Vagina (tissue), 2 donors: ENCODE measurements at regions not wholly inside any gene's neighbourhood (a gene's known extent, or its start where the extent isn't known, plus 50 kb on each side); places are given as distances from the start of the nearest gene placed in this dataset.
"Not testable (repeated sequence)": the region's sequence is repeated elsewhere in the genome, so short reads cannot be mapped to it uniquely, and the experiment has no call there.

Experiments used
- DNase-seq, 2 donors: peaks; one replicate each; pipeline ENCODE4 v3.0.0-alpha.2; 2017; ENCODE audit errors: extremely low spot score in 2 of 2
- H3K27ac ChIP-seq: fragments of 200-600 bp; sonication (generic); one replicate; pipeline ENCODE4 v1.5.1; 2019
- H3K27me3 ChIP-seq: fragments of 200-600 bp; sonication (generic); one replicate; pipeline ENCODE4 v1.5.1; 2019
- H3K36me3 ChIP-seq, 2 donors: fragments of 200-600 bp; sonication (generic); one replicate each; pipeline ENCODE4 v1.5.1; 2017 to 2019
- H3K4me1 ChIP-seq: fragments of 200-600 bp; sonication (generic); one replicate; pipeline ENCODE4 v1.5.1; 2019
- H3K4me3 ChIP-seq, 2 donors: fragments of 200-600 bp; sonication (generic); 1 replicate in 1 of 2; 2 replicates in 1 of 2; pipeline ENCODE4 v1.5.1; 2016 to 2019
- H3K9me3 ChIP-seq: fragments of 200-600 bp; sonication (generic); one replicate; pipeline ENCODE4 v1.5.1; 2019
- POLR2A ChIP-seq, 2 donors: fragments of 450-650 bp; IDR thresholded peaks; one replicate each; pipeline ENCODE4 v1.6.1; 2017; ENCODE audit warnings: antibody characterized with exemption in 2 of 2, mild to moderate bottlenecking in 2 of 2, moderate library complexity in 2 of 2
- POLR2AphosphoS5 ChIP-seq, 2 donors: sonication (generic); formaldehyde crosslinking; IDR thresholded peaks; one replicate each; pipeline ENCODE4 v1.9.0; 2017; ENCODE audit warnings: antibody characterized with exemption in 2 of 2, mild to moderate bottlenecking in 2 of 2, low read depth in 1 of 2; ENCODE audit not compliant: insufficient read depth in 1 of 2
- intact Hi-C: fragments of 100-400 bp; cut with DNase I; formaldehyde crosslinking; loops from one replicate; pipeline ENCODE4 v1.15.1; 2023
- TF ChIP-seq, protein P1 (sequence below), 3 experiments: fragments of 450-650 bp in 2 of 3; fragments of 200-600 bp in 1 of 3; sonication (generic) in 1 of 3; IDR thresholded peaks; one replicate each; pipeline ENCODE4 v1.5.1; 2017 to 2019; ENCODE audit warnings: antibody characterized with exemption in 3 of 3, mild to moderate bottlenecking in 2 of 3, moderate library complexity in 2 of 3

DNA sequence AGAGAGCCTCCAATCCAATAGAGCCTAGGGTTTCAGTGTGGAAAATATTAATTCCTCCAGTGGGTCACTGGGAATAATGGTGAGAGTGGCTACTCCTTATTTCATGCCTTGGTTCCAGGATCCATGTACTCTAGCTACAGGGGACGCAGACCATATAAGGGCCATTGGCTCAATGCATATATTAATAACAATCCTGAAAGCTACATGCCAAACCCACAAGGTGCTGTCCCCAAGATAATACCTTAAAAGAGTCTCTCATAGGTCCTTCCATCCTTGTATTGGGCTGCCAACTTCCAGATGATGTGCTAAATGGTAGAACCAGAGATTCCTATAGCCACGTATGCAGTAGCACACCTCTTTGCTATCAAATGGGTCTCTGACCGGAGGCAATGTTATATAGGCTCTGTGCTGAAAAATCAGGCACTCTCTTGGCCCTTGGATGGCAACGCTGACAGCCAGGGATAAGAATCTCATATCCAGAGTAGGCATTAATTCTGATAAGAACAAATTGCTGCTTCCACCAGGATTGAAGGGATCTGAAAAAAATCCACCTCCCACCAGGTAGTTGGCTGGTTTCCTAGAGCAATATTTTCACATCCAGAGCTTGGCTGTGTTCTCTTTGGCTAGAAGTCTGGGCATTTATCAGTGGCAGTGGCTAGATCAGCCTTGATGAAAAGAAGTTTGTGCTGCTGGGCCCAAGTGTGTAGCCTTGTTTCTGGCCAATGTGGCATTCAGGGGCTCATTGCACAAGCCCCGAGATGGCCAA, 218.1 kb upstream of the MGAT5 start:
- no peaks in the 10 kb centered on the region for H3K9me3 ChIP-seq
- H3K4me3 ChIP-seq: no peak overlapping the region
- no peak for DNase-seq
- no peaks in the 10 kb centered on the region for H3K36me3 ChIP-seq
- H3K27me3 ChIP-seq: no peaks in the 10 kb centered on the region
- TF ChIP-seq, protein P1, sequence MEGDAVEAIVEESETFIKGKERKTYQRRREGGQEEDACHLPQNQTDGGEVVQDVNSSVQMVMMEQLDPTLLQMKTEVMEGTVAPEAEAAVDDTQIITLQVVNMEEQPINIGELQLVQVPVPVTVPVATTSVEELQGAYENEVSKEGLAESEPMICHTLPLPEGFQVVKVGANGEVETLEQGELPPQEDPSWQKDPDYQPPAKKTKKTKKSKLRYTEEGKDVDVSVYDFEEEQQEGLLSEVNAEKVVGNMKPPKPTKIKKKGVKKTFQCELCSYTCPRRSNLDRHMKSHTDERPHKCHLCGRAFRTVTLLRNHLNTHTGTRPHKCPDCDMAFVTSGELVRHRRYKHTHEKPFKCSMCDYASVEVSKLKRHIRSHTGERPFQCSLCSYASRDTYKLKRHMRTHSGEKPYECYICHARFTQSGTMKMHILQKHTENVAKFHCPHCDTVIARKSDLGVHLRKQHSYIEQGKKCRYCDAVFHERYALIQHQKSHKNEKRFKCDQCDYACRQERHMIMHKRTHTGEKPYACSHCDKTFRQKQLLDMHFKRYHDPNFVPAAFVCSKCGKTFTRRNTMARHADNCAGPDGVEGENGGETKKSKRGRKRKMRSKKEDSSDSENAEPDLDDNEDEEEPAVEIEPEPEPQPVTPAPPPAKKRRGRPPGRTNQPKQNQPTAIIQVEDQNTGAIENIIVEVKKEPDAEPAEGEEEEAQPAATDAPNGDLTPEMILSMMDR (IDR thresholded peaks at IDR 0.05): no peak
- H3K27ac ChIP-seq: no peak overlapping the region
- intact Hi-C loops: no loop called here
- no peaks in the 10 kb centered on the region for H3K4me1 ChIP-seq

GRCh38 chr2:134039912-134040581, 213.8 kb upstream of the MGAT5 start:
- Histone ChIP-seq H3K36me3 (no peaks in the 10 kb centered on the region), H3K9me3 (no peaks in the 10 kb centered on the region), H3K4me1 (no peaks in the 10 kb centered on the region), H3K27ac (no peak overlapping the region), H3K4me3 (no peak overlapping the region), H3K27me3 (no peaks in the 10 kb centered on the region)
- intact Hi-C loops: no loop called here
- TF ChIP-seq, protein P1 (IDR thresholded peaks at IDR 0.05): no peak
- TF ChIP-seq POLR2A (IDR thresholded peaks at IDR 0.05): no peak
- TF ChIP-seq POLR2AphosphoS5 (IDR thresholded peaks at IDR 0.05; ENCODE audit: insufficient read depth in 1 of 2, low read depth in 1 of 2): no peak
- DNase-seq: no peak

- H3K36me3 ChIP-seq, DNase-seq, H3K4me3 ChIP-seq, H3K4me1 ChIP-seq, H3K9me3 ChIP-seq, H3K27ac ChIP-seq, intact Hi-C loops, H3K27me3 ChIP-seq: not testable (repeated sequence)
These were observed 213.2 kb upstream of the MGAT5 start for GRCh38 chr2:134040626-134041172.

GRCh38 chr2:134041877-134042276, 212.0 kb upstream of the MGAT5 start:
- Histone ChIP-seq H3K4me1 (no peaks in the 10 kb centered on the region), H3K4me3 (no peak overlapping the region), H3K27me3 (no peaks in the 10 kb centered on the region), H3K27ac (no peak overlapping the region), H3K9me3 (no peaks in the 10 kb centered on the region), H3K36me3 (no peaks in the 10 kb centered on the region)
- intact Hi-C loops: no loop called here
- DNase-seq: no peak
- TF ChIP-seq POLR2AphosphoS5 (IDR thresholded peaks at IDR 0.05; ENCODE audit: insufficient read depth in 1 of 2, low read depth in 1 of 2) (no peak), POLR2A (IDR thresholded peaks at IDR 0.05) (no peak)
- TF ChIP-seq, protein P1 (IDR thresholded peaks at IDR 0.05): no peak

GRCh38 chr2:134043028-134043427, 210.8 kb upstream of the MGAT5 start:
- H3K27ac ChIP-seq, H3K4me3 ChIP-seq, H3K4me1 ChIP-seq, DNase-seq, H3K9me3 ChIP-seq, intact Hi-C loops, H3K36me3 ChIP-seq, H3K27me3 ChIP-seq: not testable (repeated sequence)

GRCh38 chr2:134052173-134052572, 201.7 kb upstream of the MGAT5 start:
- no peak overlapping the region for H3K27ac ChIP-seq
- H3K27me3 ChIP-seq: no peaks in the 10 kb centered on the region
- DNase-seq: no peak
- H3K4me1 ChIP-seq: no peaks in the 10 kb centered on the region
- no peaks in the 10 kb centered on the region for H3K9me3 ChIP-seq
- H3K4me3 ChIP-seq: no peak overlapping the region
- TF ChIP-seq POLR2AphosphoS5 (IDR thresholded peaks at IDR 0.05; ENCODE audit: insufficient read depth in 1 of 2, low read depth in 1 of 2): no peak
- H3K36me3 ChIP-seq: no peaks in the 10 kb centered on the region
- intact Hi-C loops: no loop called here
